Fibroblast of skin of right biceps (primary cell): ENCODE measurements at regions not wholly inside any gene's neighbourhood (a gene's known extent, or its start where the extent isn't known, plus 50 kb on each side); places are given as distances from the start of the nearest gene placed in this dataset.
"Not testable (repeated sequence)": the region's sequence is repeated elsewhere in the genome, so short reads cannot be mapped to it uniquely, and the experiment has no call there.

Experiments
- DNase-seq: peaks from one replicate; pipeline ENCODE4 v3.0.0-alpha.2; 2013

GRCh38 chr5:56656846-56657726 is 158.3 kb upstream of the MAP3K1 start:
- peak; percentile 42 for DNase-seq

GRCh38 chr5:56651893-56652292 is 163.5 kb upstream of the MAP3K1 start:
- DNase-seq: no peak

DNA sequence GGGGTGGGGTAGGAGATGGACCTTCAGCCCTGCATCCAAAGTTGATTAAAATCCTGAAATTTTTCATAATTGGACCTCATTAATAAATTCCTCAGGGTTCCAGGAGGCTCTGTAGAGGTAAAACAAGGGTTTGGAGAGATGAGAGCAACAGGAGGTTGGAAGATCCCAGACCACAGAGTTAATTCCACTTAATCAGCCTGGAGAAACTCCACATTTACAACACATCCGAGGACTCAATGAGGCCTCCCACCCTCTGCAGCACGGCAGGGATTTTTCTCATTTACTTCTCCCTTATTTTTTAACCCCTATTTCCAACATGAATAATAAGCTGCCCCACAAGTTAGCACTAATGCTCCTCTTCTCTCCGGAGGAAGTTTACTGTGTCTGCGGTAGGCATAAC is 165.0 kb upstream of the MAP3K1 start:
- no peak for DNase-seq

DNA sequence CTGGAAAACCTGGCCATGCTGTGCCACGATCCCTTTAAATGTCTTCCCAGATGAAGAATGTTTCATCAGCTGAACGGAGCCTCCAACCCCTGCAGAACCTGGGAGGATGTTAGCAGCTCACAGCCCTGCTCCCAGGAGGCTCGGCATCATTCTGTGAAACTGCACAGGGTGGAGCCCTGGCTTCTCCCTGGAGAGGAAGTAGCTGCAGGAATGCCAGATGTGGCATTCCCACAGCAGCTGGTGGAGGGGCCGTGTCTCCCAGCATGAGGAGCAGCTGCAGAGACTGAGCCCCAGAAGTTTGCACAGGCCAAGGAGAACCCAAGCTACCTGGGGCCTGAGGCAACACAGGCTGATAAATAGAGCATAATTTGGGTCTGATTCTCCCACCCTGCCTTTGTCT is 165.8 kb upstream of the MAP3K1 start:
- peak; percentile 75 for DNase-seq

GRCh38 chr5:56648460-56649034 is 166.8 kb upstream of the MAP3K1 start:
- no peak for DNase-seq

DNA sequence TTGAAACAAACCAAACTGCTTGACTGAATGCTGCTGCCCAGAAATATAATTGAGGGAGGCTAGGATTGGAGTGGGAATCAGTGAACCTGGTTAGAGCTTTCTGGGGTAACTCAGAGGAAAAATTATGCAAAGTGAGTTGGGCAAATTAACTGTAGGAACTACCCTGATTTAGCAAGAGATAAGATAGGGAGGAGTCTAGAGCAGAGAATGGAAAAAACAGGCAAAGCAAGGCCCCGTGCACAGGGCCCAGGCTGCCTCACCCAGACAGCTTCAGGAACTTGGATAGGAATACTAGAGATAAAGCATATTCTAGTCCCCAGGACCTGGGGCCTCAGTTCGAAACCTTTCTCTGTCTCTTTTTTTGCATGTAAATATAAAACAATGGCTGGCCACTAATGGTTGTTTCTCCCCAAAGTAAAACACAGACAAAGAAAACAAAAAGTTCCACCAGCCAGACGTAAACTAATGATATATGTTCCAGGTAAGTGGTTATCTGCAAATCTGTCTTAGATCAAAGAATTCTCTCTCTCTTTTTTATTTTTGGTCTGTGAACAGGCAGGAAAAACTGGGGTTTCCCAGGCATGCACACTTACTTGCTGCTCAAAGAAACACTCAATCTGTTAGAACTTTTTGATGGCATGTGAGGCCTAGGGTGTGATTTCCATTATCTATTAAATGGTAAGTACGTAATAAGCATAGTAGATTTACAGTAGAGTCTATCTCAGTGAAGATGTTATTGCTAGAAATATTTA is 168.1 kb upstream of the MAP3K1 start:
- no peak for DNase-seq

DNA sequence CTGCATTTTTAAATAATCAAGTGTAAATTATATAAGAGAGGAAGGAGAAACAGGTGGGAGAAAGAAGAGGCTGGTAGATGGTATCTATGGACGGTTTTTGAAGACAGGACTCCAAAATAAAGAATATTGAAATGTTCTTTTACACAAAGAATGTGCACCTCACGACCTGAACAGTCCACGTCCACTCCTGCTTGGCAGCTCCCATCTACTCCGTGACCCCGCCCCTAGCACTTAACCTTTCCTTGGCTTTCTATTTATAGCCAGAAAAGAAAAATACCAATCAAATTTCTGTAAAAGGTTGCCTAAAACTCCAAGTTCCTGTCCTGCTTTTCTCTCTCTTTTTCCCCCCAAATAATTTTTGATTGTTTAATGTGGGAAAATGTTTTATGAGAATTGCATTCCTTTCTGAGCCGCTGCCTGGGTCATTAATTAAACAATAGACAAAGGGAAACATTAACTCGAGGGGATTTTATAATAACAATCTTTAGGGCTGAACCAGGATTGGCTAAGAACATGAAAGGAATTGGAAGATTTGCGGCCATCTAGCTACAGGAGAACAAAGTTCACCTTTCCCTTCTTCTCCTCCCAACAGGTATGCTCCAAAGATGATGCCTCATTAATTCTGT is 173.6 kb upstream of the MAP3K1 start:
- no peak for DNase-seq

DNA sequence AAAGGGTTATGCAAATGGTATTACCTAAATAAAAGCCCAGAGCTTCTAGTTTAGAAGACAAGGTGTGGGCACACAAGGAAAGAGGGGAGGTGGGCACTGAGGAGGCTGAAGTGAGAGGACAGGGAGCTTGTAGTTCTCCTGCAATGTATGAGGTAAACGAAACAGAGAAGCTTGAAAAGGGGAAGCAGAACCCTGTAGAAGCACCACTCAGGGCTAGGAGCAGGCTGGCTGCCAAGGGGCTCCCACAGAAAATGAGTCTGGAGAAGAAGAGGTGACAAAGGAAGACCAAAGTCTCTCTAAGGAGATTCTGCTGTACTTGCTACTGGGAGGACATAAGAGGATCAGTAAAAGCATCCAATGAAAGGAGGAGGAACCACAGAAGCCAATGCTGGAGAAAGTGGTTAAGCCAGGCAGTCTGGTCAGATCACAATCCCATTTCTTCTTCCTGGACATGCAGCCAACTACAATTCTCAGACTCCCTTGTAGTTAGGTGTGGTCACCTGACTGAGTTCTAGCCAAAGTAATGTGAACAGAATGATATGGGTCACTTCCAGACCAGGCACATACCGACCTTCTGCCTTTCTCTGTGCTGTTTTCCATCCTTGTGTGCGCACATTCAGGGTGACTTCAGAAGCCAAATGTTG is 174.5 kb upstream of the MAP3K1 start:
- no peak for DNase-seq

DNA sequence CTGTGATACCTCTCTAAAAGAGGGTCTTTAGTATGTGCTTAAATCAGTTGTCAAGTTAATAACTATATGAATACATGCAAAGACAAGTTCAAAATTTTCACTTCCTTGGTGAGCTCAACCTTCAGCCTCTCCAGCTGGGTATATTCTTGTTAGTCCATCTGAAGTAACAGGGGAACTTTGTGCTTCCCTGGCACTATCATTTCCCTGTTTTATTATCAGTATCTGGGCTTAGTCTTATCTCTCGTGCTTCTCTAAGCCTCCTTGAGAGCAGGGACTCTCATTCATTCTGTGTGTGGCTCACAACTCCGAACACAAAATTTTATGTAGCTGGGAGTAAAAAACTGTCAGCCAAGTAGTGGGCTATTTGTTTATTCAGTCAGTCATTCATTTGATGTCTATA is 175.9 kb upstream of the MAP3K1 start:
- DNase-seq: no peak

GRCh38 chr5:56638768-56639238 is 176.5 kb upstream of the MAP3K1 start:
- no peak for DNase-seq

DNA sequence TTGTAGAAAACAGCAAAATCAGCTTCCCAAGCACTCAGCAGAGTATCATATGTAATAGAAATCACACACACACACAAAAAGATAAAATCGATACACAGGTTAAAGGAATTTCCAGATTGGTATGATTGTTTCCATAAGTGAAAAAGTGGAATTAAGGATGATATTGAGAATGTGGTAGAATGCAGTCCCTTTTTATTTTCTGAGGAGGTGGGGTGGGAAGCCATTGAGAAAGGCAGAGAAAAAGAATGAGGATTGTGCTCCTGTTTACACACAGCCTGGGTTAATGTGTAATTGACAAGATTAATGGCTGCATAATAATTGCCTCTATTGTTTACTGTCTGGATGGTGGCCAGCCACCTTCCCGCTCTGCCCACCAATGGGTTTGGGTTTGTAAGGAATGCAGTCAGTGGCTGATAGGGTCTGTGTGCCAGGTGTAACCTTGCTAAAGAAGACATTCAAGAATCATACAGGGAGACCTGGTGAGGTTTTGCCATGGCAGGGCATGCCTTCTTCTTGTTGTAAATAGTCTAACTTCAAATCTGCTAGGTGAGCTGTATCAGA is 177.2 kb upstream of the MAP3K1 start:
- DNase-seq: no peak

GRCh38 chr5:56637321-56637920 is 177.9 kb upstream of the MAP3K1 start:
- DNase-seq: peak; percentile 59

DNA sequence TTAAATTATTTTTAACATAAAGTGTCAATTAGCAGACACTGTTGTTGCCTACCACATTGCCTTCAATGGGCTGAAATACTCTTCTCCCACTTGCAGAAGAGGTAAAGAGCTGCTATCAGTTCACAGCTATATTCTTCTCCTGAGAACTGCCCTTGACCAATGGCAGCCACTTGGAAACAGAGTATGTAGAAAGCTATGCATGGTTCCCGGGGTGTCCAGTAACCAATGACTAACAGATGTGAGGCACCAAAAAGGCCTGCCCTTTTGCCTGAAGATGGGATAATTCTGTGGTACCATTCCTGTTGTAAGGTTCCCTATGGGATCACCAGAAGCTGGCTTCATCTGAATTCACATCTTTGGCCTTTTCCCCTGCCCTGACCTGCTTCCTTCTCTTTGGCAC is 181.4 kb upstream of the MAP3K1 start:
- peak; percentile 26 for DNase-seq

GRCh38 chr5:56632939-56633338 is 182.4 kb upstream of the MAP3K1 start:
- no peak for DNase-seq

DNA sequence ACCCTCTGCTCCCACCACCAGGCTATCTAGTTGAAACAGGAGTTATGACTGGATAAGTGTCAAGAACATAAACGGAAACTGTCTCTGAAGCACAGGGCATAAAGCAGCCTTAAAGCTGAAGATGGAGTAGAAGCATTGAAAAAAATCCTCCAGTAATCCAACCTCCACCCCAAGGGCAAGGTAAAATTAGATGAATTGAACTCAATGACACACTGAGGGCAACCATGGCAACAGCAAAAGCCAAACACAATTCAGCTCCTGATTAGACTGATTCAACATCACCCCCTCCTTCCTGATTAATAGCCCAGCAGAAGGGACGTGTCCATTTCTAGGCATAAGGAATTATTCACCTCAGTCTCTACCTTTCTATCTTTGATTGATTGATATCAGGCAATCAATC is 183.2 kb upstream of the MAP3K1 start:
- DNase-seq: no peak

GRCh38 chr5:56631719-56632118 is 183.6 kb upstream of the MAP3K1 start:
- no peak for DNase-seq

DNA sequence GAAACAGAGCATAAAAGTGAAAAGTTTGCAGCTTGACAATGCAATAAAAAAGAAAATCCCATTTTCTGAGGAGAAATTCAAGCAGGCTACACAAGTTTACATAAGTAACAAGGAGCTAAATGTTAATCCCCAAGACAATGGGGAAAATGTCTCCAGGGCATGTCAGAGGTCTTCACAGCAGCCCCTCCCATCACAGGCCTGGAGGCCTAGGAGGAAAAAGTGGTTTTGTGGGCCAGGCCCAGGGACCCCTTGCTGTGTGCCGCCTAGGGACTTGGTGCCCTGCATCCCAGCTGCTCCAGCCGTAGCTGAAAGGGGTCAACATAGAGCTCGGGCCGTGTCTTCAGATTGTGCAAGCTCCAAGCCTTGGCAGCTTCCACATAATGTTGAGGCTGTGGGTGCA is 186.7 kb upstream of the MAP3K1 start:
- not testable (repeated sequence) for DNase-seq

DNA sequence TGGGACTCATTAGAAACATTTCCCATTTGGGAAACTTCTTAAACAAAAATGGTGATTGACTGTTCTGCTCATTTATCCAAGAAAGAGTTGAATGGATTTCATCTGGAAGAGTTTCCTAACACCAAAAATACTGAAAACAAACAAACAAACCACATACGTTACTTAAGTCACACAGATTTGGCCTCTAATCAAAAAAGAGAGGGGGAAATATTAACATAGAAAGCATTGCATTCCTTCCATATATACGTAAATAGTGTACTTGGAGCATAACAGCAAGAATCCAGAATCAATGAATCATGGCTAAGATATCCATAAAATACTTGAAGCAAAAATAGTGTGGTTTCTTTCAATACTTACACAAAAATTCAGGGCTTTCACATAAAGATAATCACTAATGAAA is 189.8 kb upstream of the MAP3K1 start:
- DNase-seq: peak; percentile 97

- DNase-seq: peak; percentile 39
These were observed 190.6 kb upstream of the MAP3K1 start for GRCh38 chr5:56624751-56625150.

DNA sequence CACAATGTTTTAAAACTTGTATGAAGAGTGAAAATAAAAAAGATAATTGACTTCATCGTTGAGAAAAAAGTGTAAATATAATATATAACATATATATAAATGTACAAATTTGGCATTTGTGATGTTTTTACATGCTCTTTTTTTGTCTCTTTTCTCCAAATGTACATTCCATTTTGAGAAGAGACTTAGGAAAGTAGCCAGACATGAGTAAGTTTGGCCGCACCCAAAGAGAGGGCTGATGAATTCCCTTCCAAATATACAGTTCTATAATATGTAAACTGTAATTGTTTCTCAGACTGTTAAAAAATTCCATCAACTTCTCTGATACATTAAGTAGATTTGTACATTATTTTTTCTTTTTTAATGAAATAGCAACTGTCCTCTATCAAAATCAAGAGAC is 193.2 kb upstream of the MAP3K1 start:
- DNase-seq: peak; percentile 47

DNA sequence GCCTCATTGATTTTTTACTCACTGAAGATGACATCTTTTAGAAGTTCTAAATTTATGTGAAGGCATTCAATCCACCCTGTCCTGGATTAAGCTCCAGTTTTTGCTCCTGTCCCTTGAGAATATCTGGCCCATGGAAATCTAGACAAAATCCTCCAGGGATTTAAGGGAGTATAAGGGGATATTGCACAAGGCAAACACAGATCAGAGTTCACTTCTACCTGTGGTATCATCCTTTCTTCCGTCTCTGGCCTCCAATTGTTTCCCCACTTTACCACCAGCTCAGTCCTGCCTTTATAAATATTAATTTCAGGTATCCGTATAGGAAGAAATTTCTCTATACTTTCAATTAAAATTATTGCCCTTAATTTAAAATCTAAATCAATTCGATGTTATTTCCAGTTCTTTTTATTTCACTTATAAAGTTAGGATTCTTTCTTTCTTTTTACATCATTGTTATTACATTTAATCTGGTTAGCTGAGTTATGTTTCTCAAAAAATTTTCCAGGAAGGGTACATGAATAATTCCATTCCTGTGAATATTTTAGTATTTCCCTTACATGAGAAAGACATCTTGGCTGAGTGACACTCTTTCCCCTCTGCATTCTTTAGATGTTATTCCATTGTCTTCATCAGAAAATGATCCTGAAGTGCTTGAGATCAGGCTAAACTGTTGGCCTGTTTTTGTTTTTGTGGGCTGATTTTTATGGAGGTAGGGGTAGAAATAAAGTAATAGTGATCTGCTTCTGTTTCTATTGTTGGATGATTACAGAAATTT is 194.3 kb upstream of the MAP3K1 start:
- peak; percentile 88 for DNase-seq
